Activated CD4-positive, alpha-beta T cell treated with anti-CD3 and anti-CD28 coated beads, Interleukin-2, amount 50 U/mL, for 48 hours (primary cell): ENCODE measurements at regions not wholly inside any gene's neighbourhood (a gene's known extent, or its start where the extent isn't known, plus 50 kb on each side); places are given as distances from the start of the nearest gene placed in this dataset.
"Not testable (repeated sequence)": the region's sequence is repeated elsewhere in the genome, so short reads cannot be mapped to it uniquely, and the experiment has no call there.

Experiments used
- DNase-seq, 2 experiments: peaks; one replicate each; pipeline ENCODE4 v3.0.0-alpha.2; 2020

DNA sequence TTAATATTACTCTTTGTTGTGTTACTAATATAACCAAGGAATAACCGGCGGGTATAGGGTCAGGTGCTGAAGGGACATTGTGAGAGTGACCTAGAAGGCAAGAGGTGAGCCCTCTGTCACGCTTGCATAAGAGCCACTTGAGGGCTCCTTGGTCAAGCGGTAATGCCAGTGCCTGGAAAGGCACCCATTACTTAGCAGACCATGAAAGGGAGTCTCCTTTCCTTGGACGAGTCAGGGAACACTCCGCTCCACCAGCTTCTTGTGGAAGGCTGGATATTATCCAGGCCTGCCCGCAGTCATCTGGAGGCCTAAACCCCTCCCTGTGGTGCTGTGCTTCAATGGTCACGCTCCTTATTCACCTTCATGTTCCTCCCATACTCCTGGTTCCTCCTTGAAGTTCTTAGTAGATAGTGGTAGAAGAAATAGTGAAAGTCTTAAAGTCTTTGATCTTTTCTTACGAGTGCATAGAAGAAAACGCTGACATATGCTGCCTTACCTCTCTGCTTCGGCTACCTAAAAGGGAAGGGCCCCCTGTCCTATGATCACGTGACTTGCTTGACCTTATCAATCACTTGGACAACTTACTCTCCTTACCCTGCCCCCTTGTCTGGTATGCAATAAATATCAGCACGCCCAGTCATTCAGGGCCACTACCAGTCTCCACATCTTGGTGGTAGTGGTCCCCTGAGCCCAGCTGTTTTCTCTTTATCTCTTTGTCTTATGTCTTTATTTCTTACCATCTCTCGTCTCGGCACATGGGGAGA, 59.6 kb upstream of the DMRTB1 start:
- not testable (repeated sequence) for DNase-seq

DNA sequence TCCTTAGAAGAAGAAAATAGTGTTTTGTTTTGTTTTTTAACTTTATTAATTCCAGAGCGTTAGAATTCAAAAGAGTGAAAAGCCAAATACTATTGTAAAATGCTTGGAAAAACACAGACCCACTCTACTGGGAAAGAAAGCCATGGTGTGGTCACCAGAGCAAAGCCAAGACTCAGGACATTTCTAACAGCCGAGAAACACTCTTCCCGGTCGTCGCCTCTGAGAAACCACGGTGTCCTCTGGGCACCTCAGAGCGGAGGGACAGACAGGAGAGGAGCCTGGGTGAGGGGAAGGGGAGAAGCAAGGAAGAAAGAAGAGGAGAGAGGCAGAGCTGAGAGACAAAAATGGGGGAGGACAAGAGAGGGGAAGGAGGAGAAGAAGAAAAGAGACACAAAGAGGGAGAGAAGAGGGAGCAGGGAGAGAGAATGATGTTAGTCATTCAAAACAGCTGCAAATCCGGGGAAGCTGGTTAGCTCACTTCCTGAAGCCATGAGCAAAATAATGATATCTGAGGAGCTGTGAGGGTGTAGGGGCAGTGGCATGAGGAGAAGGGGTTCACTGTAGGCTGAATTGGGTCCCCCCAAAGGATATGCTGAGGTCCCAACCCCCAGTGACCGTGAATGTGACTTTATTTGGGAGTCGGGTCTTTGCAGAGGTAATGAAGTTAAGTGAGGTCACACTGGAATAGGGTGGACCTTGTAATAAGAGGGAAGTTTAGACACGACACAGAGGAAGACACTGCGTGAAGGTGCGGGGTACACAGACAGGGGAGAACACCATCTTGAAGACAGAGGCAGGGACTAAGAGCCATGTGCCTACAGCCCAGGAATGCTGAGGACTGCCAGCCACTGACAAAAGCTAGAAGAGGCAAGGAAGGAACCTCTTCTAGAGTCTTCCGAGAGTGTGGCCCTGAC, 58.2 kb upstream of the DMRTB1 start:
- no peak for DNase-seq

DNA sequence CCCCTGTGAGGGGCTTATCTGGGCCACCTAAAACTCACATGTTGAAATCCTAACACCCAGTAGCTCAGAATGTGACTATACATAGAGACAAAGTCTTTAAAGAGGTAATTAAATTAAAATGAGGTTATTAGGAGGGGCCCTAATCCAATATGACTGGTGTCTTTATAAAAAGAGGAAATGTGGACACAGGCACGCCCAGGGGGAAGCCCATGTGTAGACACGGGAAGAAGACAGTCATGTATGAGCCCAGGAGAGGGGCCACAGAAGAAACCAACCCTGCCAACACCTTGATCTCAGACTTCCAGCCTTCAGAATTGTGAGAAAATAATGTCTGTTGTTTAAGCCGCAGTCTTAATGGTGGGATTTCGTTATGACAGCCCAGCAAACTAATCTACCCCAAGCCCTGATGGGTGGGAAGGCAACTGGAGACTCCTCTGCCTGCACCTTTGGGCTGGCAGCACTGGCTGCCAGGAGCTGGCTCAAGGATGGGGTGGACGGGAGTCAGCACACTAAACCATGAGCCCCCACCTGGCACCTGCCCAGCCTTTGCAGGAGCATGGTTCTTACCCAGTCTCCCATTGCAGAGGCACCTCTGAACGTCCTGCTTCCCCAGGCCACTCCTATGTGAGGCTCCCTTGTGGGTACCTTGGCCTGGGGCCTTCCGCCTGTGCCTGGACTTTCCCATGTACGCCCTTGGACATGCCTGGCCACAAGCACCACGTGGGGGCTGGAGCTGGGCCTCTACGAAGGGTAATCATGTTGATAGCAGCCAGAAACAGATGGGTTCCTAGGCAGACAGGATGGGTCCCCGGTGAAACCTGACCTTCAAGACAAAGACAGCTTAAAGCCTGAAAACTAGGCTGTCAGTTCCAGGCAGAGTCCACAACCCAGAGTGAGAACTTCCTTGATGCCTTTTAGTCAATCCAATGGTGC, 57.1 kb upstream of the DMRTB1 start:
- no peak for DNase-seq

DNA sequence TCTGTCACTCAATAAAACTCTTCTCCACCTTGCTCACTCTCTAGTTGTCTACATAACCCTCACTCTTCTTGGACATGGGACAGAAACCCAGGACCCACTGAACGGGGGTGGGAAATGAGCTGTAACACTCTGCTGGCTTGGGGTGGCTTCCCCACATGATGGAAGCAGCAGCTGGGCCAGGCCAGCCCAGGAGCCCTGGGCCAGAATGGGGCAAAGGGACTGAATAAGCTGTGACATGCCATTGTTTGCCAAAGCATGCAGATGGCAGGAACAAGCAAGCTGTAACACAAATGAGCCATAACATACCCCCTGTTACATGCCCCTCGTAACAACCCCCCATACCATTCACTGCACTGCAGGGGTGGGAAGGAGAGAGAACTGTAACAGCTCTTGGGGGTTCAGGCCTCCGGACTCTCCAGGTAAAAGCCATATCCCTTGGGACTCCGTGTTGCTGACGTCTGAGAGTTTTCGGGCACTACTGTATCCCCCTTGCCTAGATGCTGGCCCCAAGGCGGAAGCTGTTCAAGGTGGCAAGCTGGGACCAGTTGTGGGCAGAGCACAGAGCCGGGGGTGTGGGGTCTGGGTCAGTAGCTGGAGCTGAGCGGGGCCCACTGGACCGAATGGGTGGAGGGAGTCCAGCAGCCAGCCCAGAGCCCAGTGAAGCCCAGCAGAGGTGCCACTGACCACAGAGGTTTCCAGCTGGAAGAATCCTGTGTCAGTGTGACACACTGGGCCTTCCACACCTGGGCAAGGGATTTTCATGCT, 56.1 kb upstream of the DMRTB1 start:
- no peak for DNase-seq

DNA sequence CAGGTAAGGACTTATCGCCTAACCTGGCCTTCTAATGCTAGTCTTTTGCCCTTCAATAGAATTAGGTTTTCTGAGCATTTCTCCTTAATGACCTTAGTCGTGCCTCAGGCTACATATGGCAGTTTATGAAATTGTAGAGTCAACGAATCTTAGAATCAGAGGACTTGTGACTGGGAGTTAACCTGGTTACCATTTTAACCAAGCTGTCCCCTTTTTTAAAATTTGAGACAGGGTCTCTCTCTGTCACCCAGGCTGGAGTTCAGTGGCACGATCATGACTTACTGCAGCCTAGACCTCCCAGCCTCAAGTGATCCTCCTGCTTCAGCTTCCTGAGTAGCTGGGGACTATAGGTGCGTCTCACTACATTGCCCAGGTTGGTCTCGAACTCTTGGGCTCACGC, 53.5 kb upstream of the DMRTB1 start:
- no peak for DNase-seq

DNA sequence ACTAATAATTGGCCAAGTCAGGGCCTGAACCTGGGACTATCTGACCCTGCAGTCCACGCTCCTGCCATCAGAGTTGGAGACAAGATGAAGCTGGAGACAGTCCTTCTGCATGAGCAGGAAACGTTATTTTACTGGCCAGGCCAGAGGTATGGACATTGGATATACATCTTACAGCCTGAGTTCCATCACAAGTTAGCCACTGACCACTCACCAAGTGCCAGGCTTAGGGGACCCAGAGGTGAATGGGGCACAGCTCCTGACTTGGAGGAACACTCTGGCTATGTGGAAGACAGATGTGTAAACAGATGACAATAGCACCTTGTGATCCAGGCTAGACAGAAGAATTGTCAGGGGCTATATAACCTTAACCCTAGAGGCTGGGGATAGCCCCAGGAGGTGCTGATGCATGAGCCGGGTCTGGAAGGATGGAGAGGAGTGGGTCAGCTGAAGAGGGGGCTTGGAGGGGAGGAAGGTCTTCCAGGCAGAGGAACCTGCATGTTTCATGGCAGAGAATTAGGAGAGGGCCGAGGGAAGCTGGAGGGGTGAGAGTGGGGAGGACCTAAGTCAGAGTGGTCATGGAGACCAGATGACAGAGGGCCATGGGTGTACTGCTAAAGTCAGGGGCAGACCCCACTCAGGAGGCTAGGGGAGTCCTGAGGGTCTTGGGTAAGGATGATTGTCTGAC, 52.5 kb upstream of the DMRTB1 start:
- DNase-seq = no peak

DNA sequence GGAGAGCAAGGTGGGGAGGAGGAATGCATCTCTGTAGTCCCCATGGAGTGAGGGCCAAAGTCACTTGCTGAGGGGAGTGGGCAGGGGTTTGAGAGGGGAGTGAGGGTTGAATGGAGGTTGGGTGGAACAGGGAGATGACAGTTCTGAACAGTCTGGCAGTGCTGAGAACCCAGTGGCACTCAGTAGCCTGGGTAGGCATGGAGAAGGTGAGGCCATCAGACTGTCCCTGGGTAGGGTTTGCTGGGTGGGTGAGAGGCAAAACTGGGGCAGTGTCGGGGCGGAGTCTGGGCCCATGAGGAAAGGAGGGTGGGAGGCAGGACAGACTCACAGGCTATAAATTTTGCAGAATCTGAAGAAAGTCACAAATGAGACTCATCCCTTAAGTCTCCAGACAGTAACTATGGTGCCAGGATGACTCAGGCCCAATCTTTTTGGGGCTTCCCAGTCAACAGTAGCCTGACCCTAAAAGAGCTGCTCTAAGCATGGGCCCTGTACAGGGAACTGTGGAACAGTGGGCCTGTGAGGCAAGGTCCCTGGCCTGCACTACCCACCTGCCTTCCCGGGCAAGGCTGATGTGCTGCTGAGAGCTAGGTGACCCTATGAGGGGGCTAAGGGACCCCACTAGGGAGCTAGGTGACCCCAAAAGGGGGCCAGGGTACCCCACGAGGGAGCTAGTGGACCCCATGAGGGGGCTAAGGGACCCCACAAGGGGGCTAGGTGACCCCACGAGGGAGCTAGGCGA, 51.0 kb upstream of the DMRTB1 start:
- no peak for DNase-seq

DNA sequence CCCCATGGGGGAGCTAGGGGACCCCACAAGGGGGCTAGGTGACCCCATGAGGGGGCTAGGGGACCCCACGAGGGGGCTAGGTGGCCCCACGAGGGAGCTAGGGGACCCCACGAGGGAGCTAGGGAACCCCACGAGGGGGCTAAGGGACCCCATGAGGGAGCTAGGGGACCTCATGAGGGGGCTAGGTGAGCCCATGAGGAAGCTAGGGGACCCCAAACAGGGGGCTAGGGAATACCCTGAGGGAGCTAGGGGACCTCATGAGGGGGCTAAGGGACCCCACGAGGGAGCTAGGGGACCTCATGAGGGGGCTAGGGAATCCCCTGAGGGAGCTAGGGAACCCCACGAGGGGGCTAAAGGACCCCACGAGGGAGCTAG, 50.5 kb upstream of the DMRTB1 start:
- no peak for DNase-seq

DNA sequence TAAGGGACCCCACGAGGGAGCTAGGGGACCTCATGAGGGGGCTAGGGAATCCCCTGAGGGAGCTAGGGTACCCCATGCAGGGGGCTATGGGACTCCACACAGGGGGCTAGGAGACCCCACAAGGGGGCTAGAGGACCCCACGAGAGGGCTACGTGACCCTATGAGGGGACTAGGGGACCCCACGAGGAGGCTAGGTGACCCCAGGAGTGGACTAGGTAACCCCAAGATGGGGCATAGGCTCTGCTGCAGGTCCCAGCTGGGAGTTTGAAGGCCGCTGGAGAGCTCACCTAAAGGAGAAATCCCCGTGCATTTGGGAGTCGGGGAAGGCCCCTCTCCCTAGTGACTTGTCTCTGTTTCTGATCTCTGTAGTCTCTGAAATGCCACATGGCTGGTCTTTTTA, 50.0 kb upstream of the DMRTB1 start:
- DNase-seq = no peak
